HG02943 (cell line): ENCODE measurements at regions not wholly inside any gene's neighbourhood (a gene's known extent, or its start where the extent isn't known, plus 50 kb on each side); places are given as distances from the start of the nearest gene placed in this dataset.

Experiments used
- ATAC-seq: cut with Tn5 transposase; IDR thresholded peaks from one replicate; pipeline ENCODE4 v1.9.1; 2021; ENCODE audit warnings: mild to moderate bottlenecking, low read depth, moderate library complexity; ENCODE audit not compliant: unreplicated experiment

GRCh38 chr16:85415196-85416090 is 197.7 kb upstream of the GSE1 start:
- no peak for ATAC-seq

- no peak for ATAC-seq
These were observed 196.7 kb upstream of the GSE1 start for GRCh38 chr16:85416228-85417109.

- no peak for ATAC-seq
These were observed 195.8 kb upstream of the GSE1 start for GRCh38 chr16:85417156-85417860.

GRCh38 chr16:85418978-85419491 is 194.1 kb upstream of the GSE1 start:
- ATAC-seq = no peak

GRCh38 chr16:85419503-85420408 is 193.4 kb upstream of the GSE1 start:
- ATAC-seq = no peak

- ATAC-seq = no peak
These were observed 192.4 kb upstream of the GSE1 start for GRCh38 chr16:85420501-85421337.

- no peak for ATAC-seq
These were observed 191.6 kb upstream of the GSE1 start for GRCh38 chr16:85421338-85422195.

GRCh38 chr16:85422196-85422631 is 190.9 kb upstream of the GSE1 start:
- no peak for ATAC-seq

- no peak for ATAC-seq
These were observed 190.2 kb upstream of the GSE1 start for GRCh38 chr16:85422632-85423550.

- no peak for ATAC-seq
These were observed 189.5 kb upstream of the GSE1 start for GRCh38 chr16:85423631-85424030.

- no peak for ATAC-seq
These were observed 188.7 kb upstream of the GSE1 start for GRCh38 chr16:85424260-85425073.

GRCh38 chr16:85425074-85425662 is 188.0 kb upstream of the GSE1 start:
- ATAC-seq = no peak

GRCh38 chr16:85426806-85427205 is 186.3 kb upstream of the GSE1 start:
- no peak for ATAC-seq

- no peak for ATAC-seq
These were observed 184.8 kb upstream of the GSE1 start for GRCh38 chr16:85428168-85428898.
